HG03442 (cell line): ENCODE measurements at regions not wholly inside any gene's neighbourhood (a gene's known extent, or its start where the extent isn't known, plus 50 kb on each side); places are given as distances from the start of the nearest gene placed in this dataset.
"Not testable (repeated sequence)": the region's sequence is repeated elsewhere in the genome, so short reads cannot be mapped to it uniquely, and the experiment has no call there.

Experiments used
- ATAC-seq: cut with Tn5 transposase; IDR thresholded peaks from one replicate; pipeline ENCODE4 v1.9.1; 2021; ENCODE audit warnings: mild to moderate bottlenecking, moderate library complexity; ENCODE audit not compliant: unreplicated experiment

DNA sequence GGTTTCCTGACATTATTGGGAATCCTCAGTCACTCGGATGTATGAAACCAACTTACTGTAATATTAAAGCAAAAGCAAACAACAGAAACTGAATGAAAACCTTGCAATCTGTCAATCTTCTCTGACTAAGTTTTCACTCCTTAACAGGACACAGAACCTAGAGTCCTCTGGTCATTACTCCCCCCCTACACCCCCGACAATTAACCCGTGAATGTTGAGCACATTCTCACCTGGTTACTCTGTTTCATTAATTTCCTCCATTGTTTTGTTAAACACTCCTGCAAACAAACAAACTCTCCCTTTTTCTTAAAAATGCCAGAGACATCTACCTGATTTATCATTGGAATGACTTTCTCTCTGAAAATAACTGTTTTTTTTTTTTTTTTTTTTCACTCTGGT, 469.0 kb upstream of the PRKX start:
- no peak for ATAC-seq

DNA sequence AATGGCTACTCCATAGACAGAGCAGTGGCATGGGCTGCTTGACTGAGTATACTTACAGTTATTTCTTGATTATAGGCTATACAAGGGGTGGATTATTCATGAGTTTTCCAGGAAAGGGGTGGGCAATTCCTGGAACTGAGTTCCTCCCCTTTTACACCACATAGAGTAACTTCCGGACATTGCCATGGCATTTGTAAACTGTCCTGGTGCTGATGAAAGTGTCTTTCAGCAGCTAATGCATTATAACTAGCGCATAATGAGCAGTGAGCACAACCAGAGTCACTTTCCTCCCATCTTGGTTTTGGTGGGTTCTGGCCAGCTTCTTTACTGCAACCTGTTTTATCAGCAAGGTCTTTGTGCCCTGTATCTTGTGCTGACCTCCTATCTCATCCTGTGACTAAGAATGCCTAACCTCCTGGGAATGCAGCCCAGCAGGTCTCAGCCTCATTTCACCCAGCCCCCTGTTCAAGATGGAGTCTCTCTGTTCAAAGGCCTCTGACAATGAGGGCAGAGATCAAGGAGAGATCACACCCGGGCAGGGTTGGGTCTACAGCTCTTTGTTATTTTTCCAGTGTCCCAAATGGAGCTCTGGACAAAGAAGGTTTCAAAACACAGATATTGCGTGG, 468.4 kb upstream of the PRKX start:
- ATAC-seq = no peak

DNA sequence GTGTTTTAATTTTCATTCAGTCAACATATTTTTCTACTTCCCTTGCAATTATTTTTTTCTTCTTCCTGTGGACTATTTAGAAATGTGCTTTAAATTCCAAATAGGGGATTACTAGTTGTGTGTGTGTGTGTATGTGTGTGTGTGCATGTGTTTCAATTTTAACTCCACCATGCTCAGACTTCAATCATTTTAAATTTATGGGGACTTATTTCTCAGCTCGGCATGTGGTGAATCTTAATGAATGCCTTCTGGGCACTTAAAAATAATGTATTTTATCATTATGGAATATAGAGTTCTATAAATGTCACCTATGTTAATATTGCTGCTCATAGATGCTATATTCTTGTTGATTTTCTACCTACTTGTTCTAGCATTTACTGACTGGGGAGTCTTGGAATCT, 465.6 kb upstream of the PRKX start:
- ATAC-seq = no peak

DNA sequence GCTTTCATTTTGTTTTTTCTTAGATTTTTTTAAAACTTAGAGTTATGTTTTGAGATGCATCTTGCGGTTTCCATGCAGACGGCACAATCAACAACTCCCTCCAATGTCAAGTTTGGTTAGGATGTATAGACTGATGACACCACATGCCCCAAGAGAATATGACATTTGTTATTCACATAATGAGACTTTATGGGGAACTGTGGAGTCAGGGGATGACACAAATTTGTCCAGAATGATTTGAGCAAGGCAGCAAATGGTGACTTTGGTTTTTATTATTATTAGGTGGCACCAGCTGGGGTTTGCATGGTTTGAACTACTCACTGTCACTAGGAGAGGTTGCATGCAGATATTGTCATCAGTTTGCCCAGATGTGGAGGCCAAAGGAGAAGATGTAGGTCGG, 461.8 kb upstream of the PRKX start:
- no peak for ATAC-seq

DNA sequence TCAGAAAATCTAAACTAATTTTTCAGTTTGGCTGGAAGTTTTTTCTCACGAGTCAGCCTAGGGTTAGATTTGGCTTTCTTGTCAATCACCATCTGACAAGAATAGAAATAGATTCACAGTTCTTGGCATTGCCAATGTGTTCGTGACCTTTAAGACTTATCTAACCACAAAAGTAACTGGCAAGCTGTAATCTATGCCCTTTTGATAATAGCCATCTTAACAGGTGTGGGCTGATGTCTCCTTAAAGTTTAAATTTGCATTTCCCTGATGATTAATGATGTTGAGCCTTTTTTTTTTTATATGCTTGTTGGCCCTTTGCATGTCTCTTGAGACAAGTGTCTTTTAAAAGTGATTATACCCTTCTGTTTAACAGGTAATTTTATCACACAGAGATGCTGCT, 460.3 kb upstream of the PRKX start:
- no peak for ATAC-seq

DNA sequence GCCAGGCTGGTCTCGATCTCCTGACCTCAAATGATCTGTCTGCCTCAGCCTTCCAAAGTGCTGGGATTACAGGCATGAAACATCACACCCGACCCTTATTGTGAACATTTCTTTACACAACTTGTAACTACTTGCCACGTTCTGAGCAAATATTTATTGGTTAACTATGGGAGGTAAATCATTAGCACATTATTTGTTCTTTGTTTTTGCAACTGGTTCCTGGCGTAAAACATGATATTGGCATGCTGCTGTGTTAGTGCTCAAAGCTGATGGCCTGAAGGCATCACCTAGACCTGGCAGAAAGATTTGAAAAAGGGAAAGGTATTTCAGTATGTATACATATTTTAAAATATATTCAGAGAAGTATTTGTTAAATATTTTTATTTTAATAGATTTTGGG, 438.3 kb upstream of the PRKX start:
- no peak for ATAC-seq

DNA sequence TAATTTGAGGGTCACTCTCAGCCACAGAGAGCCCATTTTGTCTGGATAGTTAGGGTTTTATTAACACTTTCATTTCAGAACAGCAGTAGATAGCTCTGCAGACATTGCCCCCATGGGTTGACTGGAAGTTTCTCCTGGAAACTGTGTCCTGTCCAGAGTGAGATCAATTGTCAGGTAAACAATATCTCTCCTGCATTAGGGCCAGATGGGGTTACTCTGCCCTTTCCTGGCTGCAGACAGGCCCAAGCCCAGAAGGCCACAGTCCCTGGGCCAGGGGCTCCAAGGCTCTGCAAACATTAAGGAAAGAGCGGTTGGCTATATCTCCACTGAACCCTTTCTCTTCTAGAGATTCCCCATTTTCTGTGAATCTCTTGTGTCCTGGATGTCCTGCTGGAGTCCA, 436.8 kb upstream of the PRKX start:
- no peak for ATAC-seq

DNA sequence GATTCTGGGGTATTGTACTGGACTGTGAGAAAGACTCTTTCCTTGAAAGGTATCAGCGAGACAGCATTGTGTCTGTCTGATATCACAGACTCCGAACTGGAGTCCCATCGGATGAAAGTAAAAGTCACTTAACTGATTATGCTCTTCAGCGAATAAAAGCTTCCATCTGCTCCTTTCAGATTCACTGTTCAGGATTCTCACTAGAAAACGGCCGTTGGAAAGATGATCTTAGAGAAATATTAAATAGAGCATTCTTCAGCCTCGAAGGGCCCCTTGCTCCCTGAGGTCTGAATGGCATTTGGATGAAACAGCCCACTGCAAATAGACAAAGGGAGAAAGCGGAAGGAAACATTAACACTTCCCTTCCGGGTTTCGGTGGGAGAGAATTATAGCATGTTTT, 416.2 kb upstream of the PRKX start:
- no peak for ATAC-seq

DNA sequence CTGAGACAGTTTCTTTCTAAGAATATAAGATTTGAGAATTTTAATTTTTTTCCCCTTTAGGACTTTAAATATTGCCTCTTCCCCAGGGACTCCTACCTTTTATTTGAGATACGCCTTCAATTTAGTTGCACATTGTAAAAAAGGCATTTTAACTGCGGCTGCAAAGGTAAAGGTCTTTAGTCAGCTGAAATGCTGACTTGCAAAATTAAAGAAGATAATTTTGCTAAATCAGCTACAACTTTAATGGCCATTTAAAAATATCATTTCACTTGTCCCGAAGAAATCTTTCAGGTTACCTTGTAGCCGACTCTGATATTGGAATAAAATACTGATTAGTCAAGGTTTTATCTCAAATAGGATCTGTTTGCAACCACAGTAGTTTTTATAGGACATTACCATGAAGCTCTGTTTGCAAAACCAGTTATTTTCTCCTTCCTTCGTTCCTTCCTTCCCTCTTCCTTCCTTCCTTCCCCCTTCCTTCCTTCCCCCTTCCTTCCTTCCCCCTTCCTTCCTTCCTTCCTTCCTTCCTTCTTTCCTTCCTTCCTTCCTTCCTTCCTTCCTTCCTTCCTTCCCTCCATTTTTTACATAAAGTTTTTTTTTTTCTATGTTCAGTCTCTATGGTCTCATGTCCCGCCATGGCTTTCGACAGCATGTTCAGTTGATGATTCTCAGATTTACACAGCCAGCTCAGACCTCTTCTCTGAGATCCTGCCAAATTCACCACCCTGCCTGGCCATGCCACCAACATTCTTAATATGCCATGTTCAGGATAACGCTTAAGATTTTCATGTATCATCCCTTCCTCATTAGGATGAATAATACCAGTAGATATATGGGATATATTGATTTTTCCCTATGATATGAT, 405.4 kb upstream of the PRKX start:
- no peak for ATAC-seq

DNA sequence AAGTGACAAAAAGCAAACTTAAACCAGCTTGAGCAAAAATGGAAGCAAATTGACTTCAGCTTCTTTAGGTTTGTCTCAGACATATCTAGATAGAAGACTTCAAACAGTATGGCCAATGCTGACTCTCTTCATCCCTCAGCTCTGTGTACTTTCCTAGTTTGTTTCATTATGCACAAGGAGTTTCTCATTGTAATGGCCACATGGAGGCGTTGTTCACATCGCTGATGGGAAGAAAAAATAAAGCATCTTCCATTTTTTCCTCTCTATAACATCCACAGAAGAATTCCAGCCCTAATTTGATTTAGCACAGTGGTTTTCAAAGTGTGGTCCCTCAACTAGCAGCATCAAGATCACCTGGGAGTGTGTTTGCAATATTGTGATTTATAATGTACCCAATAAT, 397.5 kb upstream of the PRKX start:
- no peak for ATAC-seq

DNA sequence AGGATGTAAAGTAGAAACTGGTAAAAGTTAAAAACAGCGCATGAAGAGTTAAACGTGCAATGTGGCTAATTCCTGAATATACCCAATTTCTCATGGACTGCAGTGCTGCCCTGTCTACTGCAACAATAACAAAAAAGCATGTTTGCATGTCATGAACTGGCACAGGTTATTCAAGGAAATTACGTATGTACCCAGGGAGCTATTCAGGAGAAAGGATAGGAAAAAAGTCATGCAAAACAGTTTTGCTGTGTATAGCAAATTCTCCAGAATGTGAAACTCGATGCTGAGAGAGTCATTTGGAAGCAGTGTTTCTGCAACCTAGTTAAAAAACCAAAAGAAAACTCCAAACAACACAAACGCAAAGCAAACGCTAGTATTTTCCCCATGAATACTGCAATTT, 381.5 kb upstream of the PRKX start:
- no peak for ATAC-seq

DNA sequence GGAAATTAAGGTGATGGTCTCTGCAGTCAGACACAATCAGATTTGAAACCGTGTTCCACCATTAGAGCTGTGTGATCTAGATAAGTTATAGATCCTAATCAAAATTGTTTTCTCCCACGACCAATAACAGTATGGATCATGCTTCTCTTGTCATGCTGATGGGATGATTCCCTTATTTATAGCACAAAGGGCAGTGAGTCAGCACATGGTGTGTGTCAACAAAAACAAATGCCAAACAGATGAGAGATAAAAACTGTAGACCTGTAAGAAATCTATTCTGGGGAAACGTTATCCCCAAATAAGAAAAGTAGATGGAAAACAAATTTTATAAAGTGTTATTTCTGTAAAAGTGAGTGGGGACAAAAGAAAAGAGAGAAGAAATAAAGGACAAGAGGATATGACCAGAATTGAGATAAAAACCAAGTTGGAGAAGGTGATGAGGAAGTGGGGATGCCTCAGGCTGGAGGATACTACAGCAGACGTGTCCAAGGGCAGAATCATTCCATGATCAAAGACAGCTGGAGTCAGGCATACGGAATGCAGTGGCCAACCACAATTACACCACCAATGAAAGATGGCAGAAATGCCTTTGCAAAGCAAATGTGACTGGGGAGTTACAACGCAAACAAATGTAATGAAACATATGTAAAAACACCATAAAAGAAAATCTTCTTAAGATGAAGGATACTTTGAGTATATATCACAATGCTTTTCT, 377.8 kb upstream of the PRKX start:
- no peak for ATAC-seq

DNA sequence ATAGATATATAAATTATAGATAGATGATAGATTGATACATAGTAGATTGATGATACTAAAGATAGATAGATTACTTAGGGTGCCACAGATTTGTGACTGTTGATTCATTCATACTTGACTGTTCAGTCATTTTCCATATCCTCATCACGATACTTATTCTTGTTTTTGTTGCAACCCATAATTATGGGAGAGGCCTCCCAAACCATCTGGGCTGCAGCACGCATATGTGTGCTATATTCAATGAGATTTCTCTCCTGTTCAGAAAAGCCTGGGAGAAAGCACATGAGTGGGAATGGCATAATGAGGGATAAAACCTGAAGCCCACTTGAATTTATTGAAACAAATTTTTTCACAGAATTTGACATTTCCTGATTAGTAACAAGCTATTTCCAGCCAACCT, 346.4 kb upstream of the PRKX start:
- no peak for ATAC-seq

DNA sequence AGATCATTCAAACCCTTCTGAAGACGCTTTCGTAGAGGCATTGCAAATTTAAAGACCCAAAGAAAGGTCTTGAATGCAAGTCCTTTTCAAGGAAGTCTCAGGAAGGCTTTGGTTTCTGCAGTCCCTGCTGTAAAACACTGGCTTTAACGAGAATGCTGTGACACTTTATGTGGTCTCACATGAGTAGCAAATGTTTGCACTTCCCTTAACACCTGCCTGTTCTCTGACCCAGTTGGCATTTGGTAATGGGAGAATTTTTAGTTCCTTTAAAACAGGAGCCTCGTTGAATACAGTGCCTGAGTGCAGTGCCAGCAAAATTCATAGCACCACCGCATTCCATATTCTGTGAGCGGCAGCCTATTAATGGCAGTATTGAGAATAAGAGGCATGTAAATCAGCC, 330.5 kb upstream of the PRKX start:
- no peak for ATAC-seq

DNA sequence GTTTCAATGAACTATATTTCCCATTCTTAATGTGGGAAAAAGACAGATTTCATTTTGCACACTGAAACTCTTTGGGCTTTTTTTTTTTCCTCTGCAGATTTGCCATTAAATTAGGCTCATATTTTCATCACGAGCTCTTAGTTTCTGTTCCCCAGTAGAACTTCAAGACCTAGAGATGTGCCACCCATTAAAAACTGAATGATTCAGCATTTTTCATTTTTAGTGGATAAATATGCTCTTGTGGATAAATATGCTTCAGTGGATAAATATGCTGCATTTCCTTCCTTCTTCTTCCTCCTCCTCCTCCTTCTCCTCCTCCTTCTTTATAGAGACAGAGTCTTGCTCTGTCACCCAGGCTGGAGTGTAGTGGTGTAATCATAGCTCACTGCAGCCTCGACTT, 322.4 kb upstream of the PRKX start:
- ATAC-seq = no peak

DNA sequence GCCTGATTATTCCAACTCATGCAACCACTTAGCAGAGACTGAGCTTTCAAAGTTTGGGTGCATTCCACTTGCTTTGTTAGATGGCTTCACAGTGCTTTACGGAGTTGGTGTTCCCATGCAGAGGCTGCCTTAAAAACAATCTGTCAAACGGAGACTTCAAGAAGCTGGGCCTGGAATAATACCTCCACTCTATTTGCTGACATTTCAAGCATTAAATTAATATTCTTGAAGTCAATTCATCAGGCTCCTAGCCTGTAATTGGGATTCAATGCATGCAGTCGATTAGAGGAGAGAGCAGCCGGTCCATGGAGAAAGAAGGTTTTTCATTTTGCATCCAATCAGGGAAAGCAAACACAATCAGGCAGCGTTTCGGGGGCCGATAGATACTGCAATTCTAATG, 314.7 kb upstream of the PRKX start:
- ATAC-seq = no peak

DNA sequence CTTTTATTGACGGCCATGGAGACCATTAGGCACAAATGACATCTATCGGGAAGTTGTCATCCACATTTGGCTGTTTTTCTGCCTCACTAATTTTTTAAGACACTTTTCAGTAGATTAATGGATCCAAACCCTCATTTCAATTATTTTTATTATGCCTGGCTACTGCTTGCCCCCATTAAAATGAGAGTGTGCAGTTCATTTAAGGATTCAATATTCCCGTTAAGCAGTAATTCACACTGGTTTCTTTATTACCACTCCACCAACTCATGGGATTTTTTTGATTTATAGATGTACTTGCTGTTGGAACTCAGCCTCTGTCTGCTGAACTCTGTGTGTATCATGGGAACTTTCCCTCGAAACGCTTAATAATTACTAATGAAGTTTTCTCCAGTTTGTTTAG, 291.8 kb upstream of the PRKX start:
- ATAC-seq = no peak

DNA sequence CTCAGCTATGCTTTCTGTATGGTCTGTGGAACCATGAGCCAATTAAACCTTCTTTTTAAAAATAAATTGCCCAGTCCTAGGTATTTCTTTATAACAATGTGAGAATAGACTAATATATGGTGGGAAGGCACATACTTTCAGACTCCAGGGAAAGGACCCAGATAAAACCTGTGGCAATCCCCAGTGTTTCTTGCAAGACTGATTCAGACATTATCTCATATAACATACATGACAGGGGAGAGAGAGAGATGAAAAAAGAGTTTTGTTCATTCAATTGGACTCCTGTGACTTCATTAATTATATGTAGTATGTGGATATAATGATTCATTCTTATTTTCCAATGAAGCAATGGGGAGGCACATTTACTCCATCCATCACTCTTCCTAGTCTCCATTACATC, 291.4 kb upstream of the PRKX start:
- ATAC-seq = no peak

DNA sequence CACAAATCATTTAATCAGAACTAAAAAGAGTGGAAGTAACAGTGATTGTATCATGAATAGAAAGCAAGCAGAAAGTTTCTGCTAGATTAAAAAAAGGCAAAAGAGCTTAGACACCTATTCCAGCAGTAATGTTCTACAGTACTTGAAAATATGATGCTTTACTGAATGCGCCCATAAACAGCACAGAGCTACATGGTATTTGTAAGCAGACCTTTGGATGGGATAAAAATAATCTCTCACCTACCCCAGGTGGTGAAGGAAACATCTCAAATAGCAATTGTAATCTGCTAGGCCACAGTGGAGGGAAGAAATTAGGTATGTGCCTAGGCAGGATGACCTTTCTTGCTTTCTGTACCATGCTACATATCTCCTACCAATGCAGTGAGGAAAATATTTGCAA, 280.9 kb upstream of the PRKX start:
- no peak for ATAC-seq

DNA sequence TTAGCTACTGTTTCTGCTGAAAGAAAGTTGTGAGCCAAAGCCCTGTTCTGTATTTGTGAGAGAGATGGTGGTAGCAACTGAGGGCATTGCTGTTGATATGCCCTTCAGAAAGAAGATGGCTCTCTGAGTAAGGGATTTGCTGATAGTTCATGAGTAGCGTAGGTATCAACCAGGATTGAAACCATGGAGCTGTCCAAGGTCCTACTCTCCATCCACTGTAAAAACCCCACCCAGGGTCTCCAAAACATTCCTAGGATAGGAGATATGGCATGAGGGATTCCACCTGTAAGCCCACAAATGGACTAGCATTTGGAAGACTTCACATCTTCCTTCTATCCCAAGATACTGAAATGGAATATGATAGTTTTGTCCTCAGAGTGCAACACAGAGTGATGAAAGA, 277.1 kb upstream of the PRKX start:
- no peak for ATAC-seq

DNA sequence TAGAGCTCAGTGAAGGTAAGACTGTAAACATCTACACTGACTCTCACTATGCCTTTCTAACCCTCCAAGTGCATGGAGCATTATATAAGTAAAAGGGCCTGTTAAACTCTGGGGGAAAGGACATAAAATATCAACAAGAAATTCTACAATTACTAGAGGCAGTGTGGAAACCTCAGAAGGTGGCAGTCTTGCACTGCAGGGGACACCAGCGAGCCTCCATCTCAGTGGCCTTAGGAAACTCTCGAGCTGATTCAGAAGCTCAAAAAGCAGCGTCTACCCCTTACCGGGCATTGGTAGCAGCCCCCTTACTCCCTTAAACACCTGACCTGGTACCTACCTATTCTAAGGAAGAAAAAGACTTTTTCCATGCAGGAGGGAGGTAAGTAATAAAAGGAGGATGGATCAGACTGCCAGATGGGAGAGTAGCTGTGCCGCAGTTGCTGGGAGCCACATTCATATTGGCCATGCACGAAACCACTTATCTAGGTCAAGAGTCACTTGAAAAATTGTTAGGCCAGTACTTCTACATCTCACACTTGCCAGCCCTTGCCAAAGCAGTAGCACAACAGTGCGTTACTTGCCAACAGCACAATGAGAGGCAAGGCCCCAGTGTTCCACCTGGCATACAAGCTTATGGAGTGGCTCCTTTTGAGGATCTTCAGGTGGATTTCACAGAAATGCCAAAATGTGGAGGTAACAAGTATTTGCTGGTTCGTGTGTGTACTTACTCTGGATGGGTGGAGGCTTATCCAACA, 258.8 kb upstream of the PRKX start:
- not testable (repeated sequence) for ATAC-seq
